ENCODE measurements at regions not wholly inside any gene's neighbourhood (a gene's known extent, or its start where the extent isn't known, plus 50 kb on each side); places are given as distances from the start of the nearest gene placed in this dataset.

GRCh38 chr15:27599034-27599433 lies 500.1 kb downstream of the OCA2 start:
- TF ChIP-seq ZFP36 (IDR thresholded peaks at IDR 0.05; ENCODE audit: borderline replicate concordance, low read depth, low read length, partially characterized antibody) (no peak), BCL6 (CRISPR knock-in tag; IDR thresholded peaks at IDR 0.05) (no peak), MAFK (conservative IDR thresholded peaks at IDR 0.05 in 1 of 2, IDR thresholded peaks at IDR 0.05 in 1 of 2; ENCODE audit: low read length in 2 of 2) (no peak), ZNF441 (CRISPR knock-in tag; IDR thresholded peaks at IDR 0.05; ENCODE audit: borderline replicate concordance) (no peak), SALL2 (CRISPR knock-in tag; IDR thresholded peaks at IDR 0.05) (no peak)
- TF ChIP-seq, protein P1, sequence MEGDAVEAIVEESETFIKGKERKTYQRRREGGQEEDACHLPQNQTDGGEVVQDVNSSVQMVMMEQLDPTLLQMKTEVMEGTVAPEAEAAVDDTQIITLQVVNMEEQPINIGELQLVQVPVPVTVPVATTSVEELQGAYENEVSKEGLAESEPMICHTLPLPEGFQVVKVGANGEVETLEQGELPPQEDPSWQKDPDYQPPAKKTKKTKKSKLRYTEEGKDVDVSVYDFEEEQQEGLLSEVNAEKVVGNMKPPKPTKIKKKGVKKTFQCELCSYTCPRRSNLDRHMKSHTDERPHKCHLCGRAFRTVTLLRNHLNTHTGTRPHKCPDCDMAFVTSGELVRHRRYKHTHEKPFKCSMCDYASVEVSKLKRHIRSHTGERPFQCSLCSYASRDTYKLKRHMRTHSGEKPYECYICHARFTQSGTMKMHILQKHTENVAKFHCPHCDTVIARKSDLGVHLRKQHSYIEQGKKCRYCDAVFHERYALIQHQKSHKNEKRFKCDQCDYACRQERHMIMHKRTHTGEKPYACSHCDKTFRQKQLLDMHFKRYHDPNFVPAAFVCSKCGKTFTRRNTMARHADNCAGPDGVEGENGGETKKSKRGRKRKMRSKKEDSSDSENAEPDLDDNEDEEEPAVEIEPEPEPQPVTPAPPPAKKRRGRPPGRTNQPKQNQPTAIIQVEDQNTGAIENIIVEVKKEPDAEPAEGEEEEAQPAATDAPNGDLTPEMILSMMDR (CRISPR knock-in tag; IDR thresholded peaks at IDR 0.05): no peak

Data from HepG2 (cell line).